ENCODE measurements at regions not wholly inside any gene's neighbourhood (a gene's known extent, or its start where the extent isn't known, plus 50 kb on each side); places are given as distances from the start of the nearest gene placed in this dataset.
"Not testable (repeated sequence)": the region's sequence is repeated elsewhere in the genome, so short reads cannot be mapped to it uniquely, and the experiment has no call there.

GRCh38 chr7:94722360-94722759 is 66.4 kb upstream of the SGCE start:
- not testable (repeated sequence) for TF ChIP-seq CTCF, EZH2, EZH2phosphoT487 (IDR thresholded peaks at IDR 0.05)
